ENCODE measurements at regions not wholly inside any gene's neighbourhood (a gene's known extent, or its start where the extent isn't known, plus 50 kb on each side); places are given as distances from the start of the nearest gene placed in this dataset.
"Not testable (repeated sequence)": the region's sequence is repeated elsewhere in the genome, so short reads cannot be mapped to it uniquely, and the experiment has no call there.

DNA sequence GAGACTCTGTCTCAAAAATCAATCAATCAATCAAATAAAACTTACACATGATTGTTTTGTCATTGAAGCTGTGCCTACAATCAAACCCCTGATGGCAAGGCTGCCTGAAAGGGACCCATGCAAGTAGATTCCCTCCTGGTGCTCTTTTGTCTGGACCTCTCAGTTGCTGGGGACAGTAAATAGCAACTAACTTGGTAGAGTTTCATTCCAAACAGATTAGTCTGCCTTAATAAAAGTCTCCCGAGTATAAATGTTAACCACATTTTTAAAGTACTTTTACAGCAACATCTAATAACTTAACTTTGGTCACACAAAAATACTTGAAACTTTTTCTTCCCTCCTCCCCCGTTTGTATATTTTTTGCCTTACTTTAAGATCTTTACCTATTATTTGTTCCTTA, 105.5 kb downstream of the FEM1C start:
- no peak for DNase-seq (ENCODE audit: low read depth in 4 of 4, low spot score in 1 of 4)

DNA sequence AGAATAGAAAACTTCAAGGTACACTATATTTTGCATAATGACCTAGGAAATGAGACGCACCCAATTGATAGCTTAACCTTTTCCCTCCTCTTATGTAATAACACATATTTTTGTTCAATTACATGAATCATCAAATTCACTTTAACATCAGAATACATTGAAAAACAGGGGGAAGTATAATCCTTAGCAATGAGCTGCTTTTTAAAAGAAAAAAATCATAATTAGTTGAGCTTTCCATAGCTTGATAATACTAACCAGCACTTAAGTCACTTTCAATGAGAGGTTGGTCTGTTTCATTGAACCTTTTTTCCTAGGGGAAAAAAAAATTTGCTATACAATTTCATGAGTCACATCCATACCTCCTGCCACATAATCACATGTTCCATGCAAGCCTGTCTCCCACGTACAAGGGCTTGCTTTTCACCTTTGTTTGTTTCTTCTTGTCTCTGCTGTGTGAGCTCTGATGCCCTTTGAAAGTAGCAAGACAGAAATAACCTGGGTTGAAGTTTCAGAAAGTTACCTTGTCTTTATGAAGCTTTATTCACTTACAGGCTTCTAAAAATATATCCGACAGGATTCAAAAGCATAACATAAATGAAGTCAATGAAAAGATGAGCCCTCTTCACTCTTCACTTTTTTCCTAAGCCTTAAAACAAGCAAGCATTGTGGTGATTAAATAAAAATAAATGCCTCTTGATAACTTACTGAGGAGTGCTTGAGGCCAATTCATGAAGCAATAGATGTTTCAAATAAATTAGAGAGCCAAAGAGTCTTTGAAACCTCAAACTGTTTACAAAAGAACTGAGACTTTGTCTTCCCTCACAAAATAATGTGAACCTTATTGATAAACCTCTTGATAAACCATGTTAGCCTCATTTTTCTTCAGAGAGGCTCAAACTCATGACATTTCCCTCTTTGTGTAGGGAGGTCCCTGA, 108.5 kb downstream of the FEM1C start:
- no peak for DNase-seq (ENCODE audit: low read depth in 4 of 4, low spot score in 1 of 4)

DNA sequence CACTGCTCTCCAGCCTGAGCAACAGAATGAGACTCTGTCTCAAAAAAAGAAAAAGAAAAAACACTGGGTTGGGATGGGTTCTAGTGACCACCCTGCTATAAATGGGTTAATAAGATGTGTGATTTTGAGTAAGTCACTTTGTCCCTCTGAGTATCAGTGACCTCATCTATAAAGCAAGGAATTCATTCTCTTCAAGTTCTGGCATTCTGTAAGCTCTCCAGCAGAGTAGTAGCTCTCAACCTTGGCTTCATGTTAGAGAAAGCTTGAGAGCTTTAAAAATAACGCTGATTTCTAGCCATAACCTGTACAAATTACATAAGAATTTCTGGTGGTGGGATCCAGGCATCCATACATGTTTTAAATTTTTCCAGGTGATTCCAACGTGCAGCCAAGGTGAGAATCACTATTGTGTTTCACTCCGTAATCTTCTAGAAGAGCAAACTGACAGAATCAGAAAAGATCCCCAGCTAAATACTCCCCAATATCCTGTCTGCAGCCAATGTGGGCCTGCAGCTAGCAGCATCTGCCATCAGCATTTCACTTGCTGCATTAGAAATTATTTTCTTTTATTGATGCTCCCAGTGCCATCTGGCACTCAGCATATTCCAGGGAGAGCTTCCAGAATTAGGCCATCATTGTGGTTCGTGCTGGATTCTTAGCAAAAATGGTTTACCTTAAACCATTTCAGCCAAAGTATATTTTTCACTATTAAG, 109.4 kb downstream of the FEM1C start:
- no peak for DNase-seq (ENCODE audit: low read depth in 4 of 4, low spot score in 1 of 4)

DNA sequence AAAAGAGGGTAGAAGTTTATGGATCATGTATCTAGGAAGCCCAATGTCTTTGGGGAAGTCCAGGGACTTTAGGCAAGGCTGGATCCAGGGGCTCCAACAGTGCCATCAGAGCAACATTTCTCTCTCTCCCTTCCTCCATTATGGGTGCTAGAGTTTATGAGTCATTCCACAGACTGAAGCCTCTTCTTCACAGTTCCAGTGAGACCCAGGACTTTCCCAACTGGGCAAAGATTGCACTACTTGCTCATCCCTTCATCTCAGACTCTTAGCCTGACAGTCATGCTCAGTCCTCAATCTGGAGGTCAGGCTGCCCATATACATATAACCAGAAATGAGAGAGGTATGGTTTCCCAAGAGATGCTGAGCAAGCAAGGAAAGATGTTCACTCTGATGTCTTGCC, 110.7 kb downstream of the FEM1C start:
- no peak for DNase-seq (ENCODE audit: low read depth in 4 of 4, low spot score in 1 of 4)

GRCh38 chr5:115432691-115433090, 111.9 kb downstream of the FEM1C start:
- no peak for DNase-seq (ENCODE audit: low read depth in 4 of 4, low spot score in 1 of 4)

GRCh38 chr5:115431116-115431515, 113.5 kb downstream of the FEM1C start:
- no peak for DNase-seq (ENCODE audit: low read depth in 4 of 4, low spot score in 1 of 4)

GRCh38 chr5:115430374-115430773, 114.2 kb downstream of the FEM1C start:
- DNase-seq (ENCODE audit: low read depth in 4 of 4, low spot score in 1 of 4) = no peak

DNA sequence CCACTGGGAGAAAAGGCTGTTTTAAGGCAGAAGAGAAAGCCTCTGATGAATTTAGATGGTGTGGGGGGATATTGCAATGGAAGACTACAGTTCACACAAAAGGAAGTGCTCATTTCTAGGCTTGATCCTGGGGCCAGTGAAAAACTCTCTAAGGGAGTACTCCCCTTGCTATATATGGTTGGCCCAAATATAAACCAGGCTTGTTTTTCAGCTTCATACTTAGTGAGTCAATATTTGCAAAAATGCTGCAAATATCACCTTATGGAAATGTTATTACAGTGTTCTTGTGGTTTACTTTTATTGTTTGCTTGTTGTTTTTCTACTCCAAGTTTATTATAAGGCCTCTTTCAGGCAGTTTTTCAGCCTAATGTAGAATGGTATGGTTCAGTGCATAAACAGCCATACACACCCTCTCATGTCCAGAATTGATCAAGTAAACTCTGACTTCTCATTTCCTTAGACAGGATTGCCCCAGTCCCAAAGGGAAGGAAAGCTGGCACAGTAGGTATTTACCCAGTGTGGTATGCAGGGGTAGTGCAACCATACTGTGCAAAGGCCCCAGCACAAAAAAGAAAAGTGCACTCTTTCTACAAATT, 115.1 kb downstream of the FEM1C start:
- DNase-seq (ENCODE audit: low read depth in 4 of 4, low spot score in 1 of 4) = no peak

DNA sequence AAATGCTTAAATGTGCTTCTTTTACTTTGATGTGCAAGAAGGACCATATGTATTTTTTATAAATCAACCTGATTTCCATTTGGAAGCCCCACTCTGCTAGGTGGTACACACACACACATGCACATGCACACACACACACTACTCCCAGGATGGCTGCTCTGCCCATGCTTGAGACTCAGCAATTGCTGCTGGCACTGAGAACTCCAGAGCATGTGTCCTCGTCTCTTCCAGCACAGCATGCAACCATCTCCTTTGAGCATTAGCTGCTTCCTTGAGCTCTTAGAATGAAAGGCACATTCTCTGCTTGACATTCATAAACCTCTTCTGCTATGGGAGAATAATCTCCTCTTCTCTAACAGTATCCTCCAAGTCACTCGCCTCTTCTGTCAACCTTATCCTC, 115.9 kb downstream of the FEM1C start:
- DNase-seq (ENCODE audit: low read depth in 4 of 4, low spot score in 1 of 4) = no peak

GRCh38 chr5:115428248-115428647, 116.3 kb downstream of the FEM1C start:
- no peak for DNase-seq (ENCODE audit: low read depth in 4 of 4, low spot score in 1 of 4)

GRCh38 chr5:115424446-115424845, 120.1 kb downstream of the FEM1C start:
- DNase-seq (ENCODE audit: low read depth in 4 of 4, low spot score in 1 of 4) = no peak

DNA sequence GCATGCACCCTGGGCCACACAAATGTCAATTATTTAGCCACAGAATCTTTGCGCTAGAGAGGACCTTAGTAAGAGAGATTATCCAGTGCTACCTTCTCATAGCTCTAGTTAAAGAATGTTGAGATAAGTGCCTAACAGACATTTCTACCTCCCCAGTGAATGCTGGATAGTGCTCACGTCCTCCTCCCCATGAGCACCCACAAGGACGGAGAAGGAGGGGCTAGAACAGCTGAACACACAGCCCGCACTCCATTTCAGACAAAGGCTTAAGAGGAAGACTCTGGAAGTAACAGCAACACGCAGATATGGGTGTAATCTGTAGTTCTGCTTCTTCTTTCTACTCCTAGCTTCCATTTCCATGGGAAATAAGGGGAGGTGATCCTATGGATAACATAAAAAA, 120.5 kb downstream of the FEM1C start:
- no peak for DNase-seq (ENCODE audit: low read depth in 4 of 4, low spot score in 1 of 4)

DNA sequence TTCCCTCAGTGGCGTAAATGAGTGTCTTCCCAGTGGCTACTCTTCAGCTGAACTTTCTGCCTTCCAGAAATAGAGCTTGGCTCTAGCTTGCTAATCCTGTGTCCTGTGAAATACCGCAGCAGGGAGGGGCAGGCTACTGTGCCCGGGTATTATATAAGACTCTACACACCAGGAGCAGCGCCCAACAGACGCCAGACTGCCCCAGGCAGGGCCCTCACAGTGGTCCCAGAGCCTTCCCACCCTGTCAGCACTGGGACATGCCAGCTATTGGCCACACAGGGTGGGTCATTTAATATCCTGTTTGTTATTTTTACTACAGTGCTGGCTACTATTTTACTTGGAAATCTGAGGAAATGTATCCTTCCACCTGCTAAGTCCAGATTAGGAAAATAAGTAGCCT, 121.0 kb downstream of the FEM1C start:
- no peak for DNase-seq (ENCODE audit: low read depth in 4 of 4, low spot score in 1 of 4)

GRCh38 chr5:115423051-115423450, 121.5 kb downstream of the FEM1C start:
- DNase-seq (ENCODE audit: low read depth in 4 of 4, low spot score in 1 of 4) = no peak

DNA sequence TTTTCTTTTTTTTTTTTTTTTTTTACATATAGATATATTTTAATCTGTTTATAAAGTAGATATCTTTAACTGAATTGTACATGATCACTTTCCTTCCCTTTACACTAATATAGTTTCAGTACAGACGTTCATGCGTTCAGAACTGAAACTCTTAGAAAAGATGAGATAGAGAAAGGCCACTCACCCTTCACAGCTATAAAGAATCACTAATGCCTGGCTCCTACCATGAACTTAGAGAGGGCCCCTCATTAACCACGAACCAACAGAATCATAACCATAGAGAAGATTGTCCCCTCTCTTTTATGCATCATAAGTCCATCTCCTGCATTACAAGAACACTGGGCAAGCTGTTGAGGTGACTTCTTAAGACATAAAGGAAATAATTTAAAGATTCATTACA, 123.8 kb downstream of the FEM1C start:
- DNase-seq (ENCODE audit: low read depth in 4 of 4, low spot score in 1 of 4) = not testable (repeated sequence)

DNA sequence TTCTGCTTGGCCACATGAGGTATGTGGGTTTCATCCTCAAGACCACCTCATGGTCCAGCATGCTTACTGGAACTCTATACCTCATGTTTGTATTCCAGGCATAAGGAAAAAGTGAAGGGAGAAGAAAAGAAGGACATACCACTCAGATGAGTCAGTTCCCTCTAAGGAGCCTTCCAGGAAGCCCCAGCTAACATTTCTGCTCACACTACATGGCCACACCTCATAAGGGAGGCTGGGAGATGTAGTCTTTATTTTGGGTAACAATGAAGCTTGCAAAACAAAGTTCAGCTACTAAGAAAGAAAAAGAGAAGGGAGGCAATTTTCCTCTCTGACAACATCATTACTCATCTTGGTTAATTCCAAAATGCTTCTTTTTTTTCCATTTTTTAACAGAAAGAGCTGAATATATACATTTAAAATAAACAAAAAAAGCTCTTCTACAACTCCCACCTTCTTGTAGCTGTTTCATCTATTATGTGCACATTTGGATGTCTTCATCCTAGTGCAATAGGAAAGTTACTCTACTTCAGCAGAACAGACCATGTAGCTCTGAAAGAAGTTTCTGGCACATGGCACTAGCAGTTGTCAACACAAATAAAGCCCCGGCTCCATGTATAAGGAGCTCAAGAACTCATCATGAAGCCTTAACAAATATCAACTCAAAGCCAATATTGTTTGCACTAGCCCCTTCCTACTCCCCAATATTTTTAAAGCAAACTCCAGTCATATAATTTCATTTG, 123.6 kb upstream of the CCDC112 start:
- DNase-seq (ENCODE audit: low read depth in 4 of 4, low spot score in 1 of 4) = no peak

- no peak for DNase-seq (ENCODE audit: low read depth in 4 of 4, low spot score in 1 of 4)
These were observed 122.3 kb upstream of the CCDC112 start for GRCh38 chr5:115418788-115419187.

- DNase-seq (ENCODE audit: low read depth in 4 of 4, low spot score in 1 of 4) = no peak
These were observed 120.6 kb upstream of the CCDC112 start for GRCh38 chr5:115417076-115417475.

- no peak for DNase-seq (ENCODE audit: low read depth in 4 of 4, low spot score in 1 of 4)
These were observed 118.7 kb upstream of the CCDC112 start for GRCh38 chr5:115415143-115415491.

DNA sequence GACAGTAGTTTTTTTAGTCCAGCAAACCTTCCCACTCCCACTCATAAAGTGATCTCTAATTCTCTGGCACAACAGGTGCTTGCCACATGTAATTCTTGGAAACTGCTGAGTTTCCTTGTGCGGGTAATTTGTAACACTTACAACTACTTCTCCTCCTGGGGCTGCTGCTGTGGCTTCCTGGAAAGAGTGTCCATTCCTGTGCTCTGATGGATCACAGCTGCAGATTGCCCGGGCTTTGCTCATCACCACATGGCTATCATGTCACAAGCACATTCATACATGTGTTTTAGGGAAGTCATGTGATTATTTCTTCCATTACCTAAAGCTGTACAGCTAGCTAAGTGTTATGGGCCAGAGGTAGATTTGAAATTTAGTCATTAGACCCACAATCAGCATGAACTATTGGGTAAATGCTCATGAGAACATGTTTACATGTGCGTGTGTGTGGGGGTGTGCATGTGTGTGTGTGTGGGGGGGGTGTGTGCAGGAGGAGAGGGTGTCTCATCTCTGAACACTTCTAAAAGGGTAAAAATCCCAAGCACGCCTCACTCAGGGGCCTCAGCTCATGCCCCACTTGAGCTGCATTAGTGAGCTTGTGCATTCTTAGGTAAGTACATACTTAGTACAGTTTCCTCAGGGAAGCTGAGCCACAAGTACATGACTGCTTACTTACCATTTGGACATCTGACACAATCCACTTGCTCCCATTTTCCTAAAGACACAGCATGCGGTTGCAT, 118.1 kb upstream of the CCDC112 start:
- no peak for DNase-seq (ENCODE audit: low read depth in 4 of 4, low spot score in 1 of 4)

- DNase-seq (ENCODE audit: low read depth in 4 of 4, low spot score in 1 of 4) = no peak
These were observed 117.2 kb upstream of the CCDC112 start for GRCh38 chr5:115413651-115414050.
